Gastroesophageal sphincter (tissue), 2 donors: ENCODE measurements at regions not wholly inside any gene's neighbourhood (a gene's known extent, or its start where the extent isn't known, plus 50 kb on each side); places are given as distances from the start of the nearest gene placed in this dataset.

Source experiments
- POLR2A ChIP-seq, 2 donors: fragments of 450-650 bp; IDR thresholded peaks; one replicate each; pipeline ENCODE4 v1.6.1; 2017; ENCODE audit warnings: antibody characterized with exemption in 2 of 2, mild to moderate bottlenecking in 2 of 2, moderate library complexity in 1 of 2
- POLR2AphosphoS5 ChIP-seq: sonication (generic); formaldehyde crosslinking; IDR thresholded peaks from one replicate; pipeline ENCODE4 v1.6.1; 2017; ENCODE audit warnings: antibody characterized with exemption

DNA sequence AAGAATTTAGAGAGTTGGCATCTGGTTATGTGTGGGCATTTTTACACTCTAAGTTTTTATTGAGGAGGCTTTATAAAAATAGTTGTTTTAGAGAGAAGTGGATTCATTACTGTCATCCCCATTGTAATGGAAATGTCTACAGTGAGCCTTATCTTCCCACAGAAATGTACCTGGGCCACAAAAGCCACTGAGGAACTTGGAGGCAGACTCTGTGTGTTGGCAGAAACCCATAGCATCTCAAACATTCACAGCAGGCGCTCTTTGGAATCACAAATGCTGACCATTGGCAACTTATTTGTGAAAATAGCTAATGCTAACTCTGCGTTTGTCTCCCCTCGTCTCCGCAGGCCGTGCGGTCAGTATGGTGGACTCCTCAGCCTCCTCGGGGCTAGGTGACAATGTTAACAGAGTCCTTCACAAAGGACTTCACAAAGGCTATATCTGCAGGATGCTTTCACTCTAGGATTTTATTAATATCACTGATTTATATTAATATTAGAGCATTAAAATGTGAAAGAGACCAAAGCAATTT is 689.1 kb upstream of the POU3F3 start:
- TF ChIP-seq POLR2A (IDR thresholded peaks at IDR 0.05) (no peak), POLR2AphosphoS5 (no peak)
